Kidney epithelial cell (primary cell): ENCODE measurements at regions not wholly inside any gene's neighbourhood (a gene's known extent, or its start where the extent isn't known, plus 50 kb on each side); places are given as distances from the start of the nearest gene placed in this dataset.

Experiments used
- DNase-seq: peaks from one replicate; pipeline ENCODE4 v3.0.0-alpha.2; 2010; ENCODE audit warnings: low read depth
- H3K27me3 ChIP-seq: 2 replicates; pipeline ENCODE4 v1.6.0; 2011; ENCODE audit warnings: low read length; ENCODE audit not compliant: control insufficient read depth, insufficient read depth
- H3K36me3 ChIP-seq: 2 replicates; pipeline ENCODE4 v1.5.1; 2011; ENCODE audit warnings: low read length; ENCODE audit not compliant: control insufficient read depth, insufficient read depth
- H3K4me3 ChIP-seq: 2 replicates; pipeline ENCODE4 v1.5.1; 2011; ENCODE audit warnings: low read depth, mild to moderate bottlenecking, control low read depth, low read length
- TF ChIP-seq, protein P1 (sequence below): IDR thresholded peaks from 2 replicates; pipeline ENCODE4 v1.5.1; 2011; ENCODE audit warnings: mild to moderate bottlenecking, moderate library complexity, low read length, control low read depth, inconsistent platforms; ENCODE audit not compliant: insufficient read depth, poor library complexity, severe bottlenecking

DNA sequence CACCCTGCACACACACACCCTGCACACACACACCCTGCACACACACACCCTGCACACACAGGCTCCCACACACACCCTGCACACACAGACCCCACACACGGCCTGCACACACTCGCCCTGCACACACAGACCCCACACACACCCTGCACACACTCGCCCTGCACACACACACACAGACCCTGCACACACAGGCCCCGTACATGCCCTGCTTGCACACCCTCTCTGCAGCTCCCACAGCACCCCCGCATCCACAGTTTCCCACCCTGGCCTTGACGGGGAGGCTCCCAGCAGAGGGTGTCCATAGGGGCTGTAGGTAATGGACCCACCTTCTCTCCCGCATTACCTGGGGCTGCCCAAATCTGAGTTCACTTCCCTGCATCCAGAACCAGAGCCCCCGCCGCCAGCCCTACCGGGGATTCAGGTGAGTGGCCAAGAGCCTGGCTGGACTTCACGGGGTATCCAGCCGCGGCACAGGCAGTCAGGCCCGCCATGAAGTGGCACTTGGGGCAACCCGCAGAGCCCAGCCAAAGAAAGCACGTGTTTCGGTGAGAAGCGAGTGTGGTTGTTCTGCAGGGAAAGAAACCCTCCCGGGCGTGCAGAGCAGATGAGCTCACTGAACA, 88.6 kb upstream of the GPC1 start:
- H3K36me3 ChIP-seq, result no peaks in the 10 kb centered on the region
- peaks cover 18% of the 10 kb centered on the region for H3K27me3 ChIP-seq
- TF ChIP-seq, protein P1, sequence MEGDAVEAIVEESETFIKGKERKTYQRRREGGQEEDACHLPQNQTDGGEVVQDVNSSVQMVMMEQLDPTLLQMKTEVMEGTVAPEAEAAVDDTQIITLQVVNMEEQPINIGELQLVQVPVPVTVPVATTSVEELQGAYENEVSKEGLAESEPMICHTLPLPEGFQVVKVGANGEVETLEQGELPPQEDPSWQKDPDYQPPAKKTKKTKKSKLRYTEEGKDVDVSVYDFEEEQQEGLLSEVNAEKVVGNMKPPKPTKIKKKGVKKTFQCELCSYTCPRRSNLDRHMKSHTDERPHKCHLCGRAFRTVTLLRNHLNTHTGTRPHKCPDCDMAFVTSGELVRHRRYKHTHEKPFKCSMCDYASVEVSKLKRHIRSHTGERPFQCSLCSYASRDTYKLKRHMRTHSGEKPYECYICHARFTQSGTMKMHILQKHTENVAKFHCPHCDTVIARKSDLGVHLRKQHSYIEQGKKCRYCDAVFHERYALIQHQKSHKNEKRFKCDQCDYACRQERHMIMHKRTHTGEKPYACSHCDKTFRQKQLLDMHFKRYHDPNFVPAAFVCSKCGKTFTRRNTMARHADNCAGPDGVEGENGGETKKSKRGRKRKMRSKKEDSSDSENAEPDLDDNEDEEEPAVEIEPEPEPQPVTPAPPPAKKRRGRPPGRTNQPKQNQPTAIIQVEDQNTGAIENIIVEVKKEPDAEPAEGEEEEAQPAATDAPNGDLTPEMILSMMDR, result no peak
- H3K4me3 ChIP-seq, result no peak overlapping the region
- DNase-seq, result no peak

DNA sequence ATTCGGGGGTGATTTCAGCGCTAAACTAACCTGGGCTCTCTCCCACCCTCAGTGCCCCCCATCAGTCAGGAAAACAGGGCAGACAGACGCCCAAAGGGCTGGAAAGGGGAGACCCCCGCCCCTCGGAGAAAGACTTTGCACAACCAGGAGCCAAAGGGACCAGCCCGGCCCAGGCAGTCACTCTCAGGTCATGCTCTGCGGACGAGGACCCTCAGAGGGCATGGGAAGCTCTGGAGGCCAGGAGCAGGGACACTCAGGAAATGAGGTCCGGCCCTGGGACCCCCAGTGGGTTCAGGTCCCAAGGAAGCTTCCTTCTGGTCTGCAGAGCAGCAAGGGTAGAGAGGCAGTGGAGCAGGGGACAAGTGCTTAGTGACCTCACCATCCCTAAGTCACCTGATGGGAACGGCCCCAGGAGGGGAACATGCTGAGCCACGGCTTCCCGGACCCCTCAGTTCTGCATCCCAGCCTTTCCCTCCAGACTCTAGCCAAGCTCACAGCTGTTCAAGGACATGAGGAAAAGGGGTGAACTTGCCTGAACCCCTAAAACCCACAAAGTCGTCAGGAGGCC, 88.0 kb upstream of the GPC1 start:
- TF ChIP-seq, protein P1, result no peak
- Histone ChIP-seq H3K27me3 (peaks cover 20% of the 10 kb centered on the region), H3K4me3 (no peak overlapping the region), H3K36me3 (no peaks in the 10 kb centered on the region)
- no peak for DNase-seq

DNA sequence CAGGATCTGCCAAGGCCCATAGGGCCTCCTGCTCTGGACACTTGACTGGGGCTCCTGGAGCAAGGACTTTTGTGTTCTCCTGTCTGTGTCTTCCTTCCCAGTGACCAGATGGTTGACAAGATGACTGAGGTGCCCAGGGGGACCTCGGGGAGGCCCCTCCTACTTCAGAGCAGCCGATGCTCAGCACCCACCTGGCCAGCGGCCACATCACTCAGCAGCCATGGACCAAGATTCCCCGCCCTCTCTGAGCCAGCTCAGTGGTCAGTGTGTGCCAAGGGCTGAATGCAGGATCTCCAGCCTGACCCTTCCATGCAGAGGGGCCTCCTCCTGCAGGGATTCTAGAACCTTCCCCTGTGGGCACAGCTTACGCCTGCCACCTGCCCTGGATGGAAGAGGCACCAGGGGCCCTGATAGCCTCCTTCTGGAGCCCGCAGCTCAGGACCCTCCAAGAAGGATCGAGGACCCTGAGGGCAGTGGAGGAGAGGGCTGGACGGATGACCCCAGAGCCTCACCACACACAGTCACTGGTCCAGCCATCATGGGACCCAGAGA, 87.4 kb upstream of the GPC1 start:
- Histone ChIP-seq H3K36me3 (no peaks in the 10 kb centered on the region), H3K4me3 (no peak overlapping the region), H3K27me3 (peaks cover 20% of the 10 kb centered on the region)
- no peak for DNase-seq
- TF ChIP-seq, protein P1, result no peak

DNA sequence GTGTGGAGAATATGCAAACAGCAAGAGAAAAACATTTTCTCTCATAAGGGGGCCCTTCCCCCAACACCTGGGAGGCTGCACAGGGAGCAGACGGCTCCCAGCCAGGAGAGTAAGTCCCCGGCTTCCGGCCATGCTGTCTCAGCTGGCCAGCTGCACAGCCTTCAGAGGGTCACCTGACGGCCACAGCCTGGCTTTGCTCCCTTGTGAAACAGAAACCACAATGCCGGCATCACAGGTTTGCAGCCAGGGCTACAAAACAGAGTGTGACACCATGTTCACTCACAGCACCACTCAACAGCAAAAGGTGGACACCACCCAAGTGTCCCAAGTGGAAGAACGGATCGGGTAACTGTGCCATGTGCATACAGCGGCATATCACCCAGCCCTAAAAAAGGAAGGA, 86.9 kb upstream of the GPC1 start:
- Histone ChIP-seq H3K36me3 (no peaks in the 10 kb centered on the region), H3K27me3 (peaks cover 20% of the 10 kb centered on the region), H3K4me3 (no peak overlapping the region)
- no peak for DNase-seq
- TF ChIP-seq, protein P1, result no peak

DNA sequence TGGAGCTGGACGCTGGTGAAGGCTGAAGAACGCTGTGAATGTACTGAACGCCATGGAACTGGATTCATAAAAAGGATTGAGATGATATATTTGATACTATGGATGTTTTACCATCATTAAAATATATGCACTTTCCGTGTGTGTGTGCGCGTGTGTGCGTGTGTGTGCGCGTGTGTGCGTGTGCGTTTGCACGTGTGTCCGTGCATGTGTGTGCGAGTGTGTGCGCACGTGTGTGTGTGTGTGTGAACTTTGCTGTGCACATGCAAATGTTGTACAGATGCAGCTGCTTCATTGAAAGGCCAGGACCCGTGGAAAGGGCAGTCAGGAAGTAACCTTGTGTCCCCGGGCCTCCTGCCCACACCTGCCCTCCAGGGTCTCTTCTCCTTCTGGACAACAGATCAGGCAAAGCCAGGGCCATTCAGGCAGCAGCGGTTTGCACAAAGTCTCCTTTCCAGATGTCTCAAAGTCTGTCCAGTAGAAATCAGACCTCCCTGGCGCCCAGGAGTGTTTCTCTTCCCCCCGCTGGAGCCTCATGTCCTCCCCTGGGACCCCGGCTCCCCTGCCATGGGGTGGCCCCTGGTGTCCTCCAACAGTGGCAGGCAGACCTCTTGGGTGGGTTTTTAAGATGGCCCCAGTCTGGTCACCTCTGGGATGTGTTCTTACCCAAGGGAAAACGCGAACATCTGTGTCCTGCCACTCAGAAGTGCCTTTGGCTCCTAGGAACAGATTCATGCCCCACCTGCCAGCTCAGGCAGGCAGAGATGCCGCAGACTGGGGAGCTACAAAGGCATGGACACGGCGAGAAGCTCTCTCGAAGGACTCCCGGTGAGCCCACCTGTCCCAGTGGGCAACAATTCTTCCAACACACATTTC, 86.1 kb upstream of the GPC1 start:
- H3K36me3 ChIP-seq, result no peaks in the 10 kb centered on the region
- H3K4me3 ChIP-seq, result no peak overlapping the region
- TF ChIP-seq, protein P1, result no peak
- H3K27me3 ChIP-seq, result peaks cover 20% of the 10 kb centered on the region
- DNase-seq, result no peak
